Kidney (tissue), 13 donors: ENCODE measurements at regions not wholly inside any gene's neighbourhood (a gene's known extent, or its start where the extent isn't known, plus 50 kb on each side); places are given as distances from the start of the nearest gene placed in this dataset.

Source experiments
- DNase-seq, 5 donors: peaks; one replicate each; pipeline ENCODE4 v3.0.0-alpha.2; 2013 to 2020
- FAIRE-seq: peaks from 2 replicates; lab custom pipeline; 2012; peaks lifted over from hg19 to GRCh38; lab: Jason Lieb, UNC
- H3K27ac ChIP-seq, 2 donors: one replicate each; pipeline ENCODE4 v1.7.0; 2013; ENCODE audit warnings: low read depth in 2 of 2, low read length in 2 of 2, inconsistent platforms in 1 of 2
- H3K27me3 ChIP-seq: one replicate; pipeline ENCODE4 v1.7.1; 2013; ENCODE audit warnings: low read length, inconsistent platforms; ENCODE audit not compliant: control insufficient read depth, insufficient read depth
- H3K36me3 ChIP-seq, 3 donors: one replicate each; pipeline versions ENCODE4 v1.7.0 to v1.7.1; 2013; ENCODE audit warnings: low read length in 3 of 3, control low read depth in 1 of 3, inconsistent platforms in 1 of 3; ENCODE audit not compliant: insufficient read depth in 3 of 3, control insufficient read depth in 2 of 3
- H3K4me1 ChIP-seq, 3 donors: one replicate each; pipeline versions ENCODE4 v1.7.0 to v1.7.1; 2013; ENCODE audit warnings: low read length in 3 of 3, inconsistent platforms in 1 of 3, low read depth in 1 of 3; ENCODE audit not compliant: control insufficient read depth in 2 of 3, insufficient read depth in 2 of 3
- H3K4me3 ChIP-seq, 3 donors: one replicate each; pipeline versions ENCODE4 v1.7.0 to v1.8.1; 2013; ENCODE audit warnings: low read length in 3 of 3, control low read depth in 1 of 3, inconsistent platforms in 1 of 3
- H3K9ac ChIP-seq, 3 donors: one replicate each; pipeline versions ENCODE4 v1.7.0 to v1.7.1; 2013; ENCODE audit warnings: low read length in 3 of 3, control low read depth in 1 of 3, inconsistent platforms in 1 of 3
- H3K9me3 ChIP-seq, 3 donors: one replicate each; pipeline versions ENCODE4 v1.7.0 to v1.7.1; 2013; ENCODE audit warnings: low read length in 3 of 3, control low read depth in 1 of 3, inconsistent platforms in 1 of 3; ENCODE audit not compliant: control insufficient read depth in 2 of 3, insufficient read depth in 1 of 3
- CTCF ChIP-seq: IDR thresholded peaks from 3 replicates; pipeline ENCODE4 v1.5.1; 2012; ENCODE audit warnings: mild to moderate bottlenecking, moderate library complexity, borderline replicate concordance; ENCODE audit not compliant: insufficient read depth; ENCODE audit errors: extremely low read depth
- intact Hi-C: fragments of 100-400 bp; cut with DNase I; formaldehyde crosslinking; loops from one replicate; pipeline ENCODE4 v1.11.1; 2022
- donor health status: control.
- donor health status: control.
- donor health status: control.
- donor health status: control.
- donor health status: control.
- donor health status: DM: yes; HTN: yes; CAD: no.
- donor health status: Normal renal cell carcinoma (clear cell type).

DNA sequence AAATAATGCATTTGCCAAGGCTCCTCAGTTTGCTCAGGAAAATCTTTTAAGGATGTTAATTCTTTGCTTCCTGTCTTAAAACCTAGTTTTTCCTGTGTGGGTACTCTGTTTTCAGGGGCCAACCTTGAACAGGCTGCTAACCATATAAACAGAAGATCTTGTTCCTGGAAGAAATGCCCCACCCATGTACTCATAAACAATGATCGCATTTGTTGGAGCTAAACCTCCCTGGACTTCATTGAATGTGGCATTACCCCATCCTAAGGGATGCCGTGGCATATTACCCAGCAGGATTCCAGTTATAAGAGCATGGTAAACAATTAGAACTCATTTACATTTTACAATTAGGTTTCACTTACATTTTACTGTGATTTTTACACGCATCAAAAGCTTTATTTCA is 436.0 kb downstream of the ZNF608 start:
- TF ChIP-seq CTCF, result no peak
- no peaks in the 10 kb centered on the region for H3K27me3 ChIP-seq
- H3K9ac ChIP-seq, result no peak overlapping the region
- H3K36me3 ChIP-seq, result no peaks in the 10 kb centered on the region
- H3K4me1 ChIP-seq, result peaks cover 0 to 3% (median 0%) of the 10 kb centered on the region in 3 donors
- H3K9me3 ChIP-seq, result no peaks in the 10 kb centered on the region
- no peak overlapping the region for H3K27ac ChIP-seq
- DNase-seq (peak in 1 of 5 donors; percentile 6), FAIRE-seq (no peak)
- intact Hi-C loops, result no loop called here
- H3K4me3 ChIP-seq, result no peak overlapping the region

DNA sequence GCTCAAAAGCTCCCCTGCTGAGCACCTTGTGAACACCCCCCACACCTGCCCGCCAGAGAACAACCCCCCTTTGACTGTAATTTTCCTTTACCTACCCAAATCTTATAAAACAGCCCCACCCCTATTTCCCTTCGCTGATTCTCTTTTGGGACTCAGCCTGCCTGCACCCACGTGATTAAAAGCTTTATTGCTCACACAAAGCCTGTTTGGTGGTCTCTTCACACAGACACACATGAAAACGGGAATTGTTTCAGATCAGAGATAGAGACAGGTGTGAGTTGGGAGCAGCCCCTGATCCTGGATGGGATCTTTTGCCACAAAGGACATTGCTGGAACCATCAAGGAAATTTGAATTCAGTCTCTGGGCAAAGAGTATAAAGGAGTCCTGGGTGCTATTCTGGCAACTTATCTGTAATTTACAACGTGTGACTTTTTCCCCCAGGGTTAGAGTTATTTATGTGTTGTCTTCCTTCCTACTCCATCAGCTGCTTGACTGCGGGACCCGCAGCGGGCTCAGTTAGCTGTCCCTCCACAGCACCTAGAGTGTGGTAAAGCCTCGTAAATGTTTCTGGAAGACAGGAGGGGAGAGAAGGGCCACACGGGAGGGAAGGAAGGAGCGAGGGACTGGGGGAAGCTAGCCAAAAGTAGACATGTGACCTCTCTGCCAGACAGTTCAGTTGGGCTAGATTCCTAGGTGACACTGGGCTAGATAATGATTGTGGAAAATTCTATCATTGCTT is 437.0 kb downstream of the ZNF608 start:
- no peaks in the 10 kb centered on the region for H3K9me3 ChIP-seq
- no peaks in the 10 kb centered on the region for H3K36me3 ChIP-seq
- H3K27me3 ChIP-seq, result no peaks in the 10 kb centered on the region
- DNase-seq (peak in 3 of 5 donors; percentile 16 to 41 (median 36)), FAIRE-seq (no peak)
- peaks cover 0 to 3% (median 0%) of the 10 kb centered on the region in 3 donors for H3K4me1 ChIP-seq
- no peak overlapping the region for H3K9ac ChIP-seq
- no peak overlapping the region for H3K27ac ChIP-seq
- intact Hi-C loops, result no loop called here
- no peak for TF ChIP-seq CTCF
- no peak overlapping the region for H3K4me3 ChIP-seq

GRCh38 chr5:124303366-124303765 is 443.1 kb downstream of the ZNF608 start:
- no peak overlapping the region for H3K9ac ChIP-seq
- no peak overlapping the region for H3K4me3 ChIP-seq
- H3K27me3 ChIP-seq, result no peaks in the 10 kb centered on the region
- DNase-seq (no peak), FAIRE-seq (no peak)
- no peaks in the 10 kb centered on the region for H3K4me1 ChIP-seq
- H3K27ac ChIP-seq, result no peak overlapping the region
- no peaks in the 10 kb centered on the region for H3K9me3 ChIP-seq
- H3K36me3 ChIP-seq, result no peaks in the 10 kb centered on the region
- intact Hi-C loops, result no loop called here
- TF ChIP-seq CTCF, result no peak
